Trophoblast cell (in vitro differentiated cells and primary cell): ENCODE measurements at regions not wholly inside any gene's neighbourhood (a gene's known extent, or its start where the extent isn't known, plus 50 kb on each side); places are given as distances from the start of the nearest gene placed in this dataset.

Experiments
- DNase-seq, 2 donors: peaks; one replicate each; pipeline ENCODE4 v3.0.0-alpha.2; 2016
- H2AFZ ChIP-seq: 2 replicates; pipeline ENCODE4 v1.6.1; 2013; ENCODE audit warnings: low read length, moderate library complexity, mild to moderate bottlenecking; ENCODE audit not compliant: insufficient read depth, poor library complexity
- H2AK5ac ChIP-seq: 2 replicates; pipeline ENCODE4 v1.6.1; 2013; ENCODE audit warnings: mild to moderate bottlenecking, low read length
- H2BK120ac ChIP-seq: 2 replicates; pipeline ENCODE4 v1.6.1; 2013; ENCODE audit warnings: low read length, mild to moderate bottlenecking, moderate library complexity; ENCODE audit not compliant: insufficient read depth, poor library complexity
- H2BK12ac ChIP-seq: 2 replicates; pipeline ENCODE4 v1.6.1; 2013; ENCODE audit warnings: mild to moderate bottlenecking, low read length, moderate library complexity
- H2BK5ac ChIP-seq: 2 replicates; pipeline ENCODE4 v1.6.1; 2013; ENCODE audit warnings: low read length, low read depth, moderate library complexity, mild to moderate bottlenecking; ENCODE audit not compliant: poor library complexity
- H3K14ac ChIP-seq: 2 replicates; pipeline ENCODE4 v1.6.1; 2013; ENCODE audit warnings: mild to moderate bottlenecking, low read length
- H3K18ac ChIP-seq: 2 replicates; pipeline ENCODE4 v1.6.1; 2013; ENCODE audit warnings: mild to moderate bottlenecking, low read length
- H3K23ac ChIP-seq: 2 replicates; pipeline ENCODE4 v1.6.1; 2013; ENCODE audit warnings: low read length
- H3K27ac ChIP-seq: 2 replicates; pipeline ENCODE4 v1.5.1; 2013; ENCODE audit warnings: low read depth, mild to moderate bottlenecking, inconsistent platforms, low read length, moderate library complexity
- H3K27me3 ChIP-seq: 2 replicates; pipeline ENCODE4 v1.6.1; 2013; ENCODE audit warnings: inconsistent platforms, mild to moderate bottlenecking, low read length, moderate library complexity; ENCODE audit not compliant: insufficient read depth
- H3K36me3 ChIP-seq, 2 experiments: 1 replicate in 1 of 2; 2 replicates in 1 of 2; pipeline ENCODE4 v1.6.1; 2013; ENCODE audit warnings: low read length in 2 of 2, mild to moderate bottlenecking in 2 of 2, moderate library complexity in 1 of 2; ENCODE audit not compliant: insufficient read depth in 2 of 2, control insufficient read depth in 1 of 2
- H3K4ac ChIP-seq: 2 replicates; pipeline ENCODE4 v1.6.1; 2013; ENCODE audit warnings: low read depth, mild to moderate bottlenecking, low read length, moderate library complexity
- H3K4me1 ChIP-seq, 2 experiments: 1 replicate in 1 of 2; 2 replicates in 1 of 2; pipeline ENCODE4 v1.6.1; 2013; ENCODE audit warnings: low read length in 2 of 2, mild to moderate bottlenecking in 2 of 2, moderate library complexity in 1 of 2; ENCODE audit not compliant: insufficient read depth in 2 of 2, control insufficient read depth in 1 of 2
- H3K4me2 ChIP-seq: 2 replicates; pipeline ENCODE4 v1.6.1; 2013; ENCODE audit warnings: inconsistent platforms, mild to moderate bottlenecking, low read length, moderate library complexity
- H3K4me3 ChIP-seq: 2 replicates; pipeline ENCODE4 v1.5.1; 2013; ENCODE audit warnings: mild to moderate bottlenecking, low read depth, low read length, inconsistent platforms
- H3K79me1 ChIP-seq: one replicate; pipeline ENCODE4 v1.6.1; 2013; ENCODE audit warnings: low read length
- H3K79me2 ChIP-seq: 2 replicates; pipeline ENCODE4 v1.6.1; 2013; ENCODE audit warnings: low read length, mild to moderate bottlenecking; ENCODE audit not compliant: control insufficient read depth, insufficient read depth, poor library complexity
- H3K9ac ChIP-seq: 2 replicates; pipeline ENCODE4 v1.6.1; 2013; ENCODE audit warnings: mild to moderate bottlenecking, low read length
- H3K9me3 ChIP-seq: 2 replicates; pipeline ENCODE4 v1.6.1; 2013; ENCODE audit warnings: low read depth, mild to moderate bottlenecking, control low read depth, inconsistent platforms, low read length; ENCODE audit not compliant: insufficient read depth
- H4K12ac ChIP-seq: 2 replicates; pipeline ENCODE4 v1.6.1; 2013; ENCODE audit warnings: low read depth, mild to moderate bottlenecking, low read length, moderate library complexity
- H4K8ac ChIP-seq: 2 replicates; pipeline ENCODE4 v1.6.1; 2013; ENCODE audit warnings: low read depth, mild to moderate bottlenecking, low read length, moderate library complexity
- H4K91ac ChIP-seq: one replicate; pipeline ENCODE4 v1.6.1; 2013; ENCODE audit warnings: low read depth, mild to moderate bottlenecking, low read length, moderate library complexity
- WGBS: extraction: QIAGEN DNeasy Blood & Tissue Kit; methylation state at CpG from one replicate; pipeline ENCODE4 v1.1.7; 2013; ENCODE audit warnings: missing lambda C conversion rate; ENCODE audit not compliant: insufficient read length, insufficient coverage; ENCODE audit errors: extremely low coverage; 5-methylcytosine and 5-hydroxymethylcytosine counted together

DNA sequence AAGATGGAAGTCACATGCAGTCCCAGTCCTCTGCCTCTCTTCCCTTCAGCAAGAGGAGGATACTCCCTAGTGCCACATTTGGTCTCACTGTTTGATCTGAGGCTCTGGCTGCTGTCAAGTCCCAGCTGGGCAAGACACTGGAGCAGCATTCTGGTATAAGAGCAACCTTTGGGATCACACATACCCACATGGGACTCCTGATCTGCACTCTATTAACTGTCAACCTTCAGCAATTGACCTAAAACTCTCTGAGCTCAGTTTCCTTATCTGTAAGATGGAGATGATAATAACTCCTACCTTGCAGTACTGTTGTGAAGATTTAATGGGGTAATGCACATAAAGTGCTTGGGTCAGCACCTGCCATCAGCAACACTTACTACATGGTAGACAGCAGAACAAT, 437.9 kb downstream of the PIK3R1 start:
- Histone ChIP-seq H3K23ac (no peak overlapping the region), H3K9me3 (no peaks in the 10 kb centered on the region), H3K4ac (no peak overlapping the region), H2BK120ac (no peak overlapping the region), H2AFZ (no peak overlapping the region), H3K9ac (no peak overlapping the region), H2BK5ac (no peak overlapping the region), H3K79me2 (no peaks in the 10 kb centered on the region), H3K14ac (no peak overlapping the region), H3K36me3 (no peaks in the 10 kb centered on the region), H2BK12ac (no peak overlapping the region), H3K27me3 (no peaks in the 10 kb centered on the region), H3K18ac (no peak overlapping the region), H3K4me2 (no peak overlapping the region), H3K4me1 (peaks cover 3 to 8% of the 10 kb centered on the region in 2 experiments), H3K27ac (no peak overlapping the region), H4K8ac (no peak overlapping the region), H4K12ac (no peak overlapping the region), H2AK5ac (no peak overlapping the region), H3K79me1 (peaks cover 1% of the 10 kb centered on the region), H4K91ac (no peak overlapping the region), H3K4me3 (no peak overlapping the region)
- no peak for DNase-seq

DNA sequence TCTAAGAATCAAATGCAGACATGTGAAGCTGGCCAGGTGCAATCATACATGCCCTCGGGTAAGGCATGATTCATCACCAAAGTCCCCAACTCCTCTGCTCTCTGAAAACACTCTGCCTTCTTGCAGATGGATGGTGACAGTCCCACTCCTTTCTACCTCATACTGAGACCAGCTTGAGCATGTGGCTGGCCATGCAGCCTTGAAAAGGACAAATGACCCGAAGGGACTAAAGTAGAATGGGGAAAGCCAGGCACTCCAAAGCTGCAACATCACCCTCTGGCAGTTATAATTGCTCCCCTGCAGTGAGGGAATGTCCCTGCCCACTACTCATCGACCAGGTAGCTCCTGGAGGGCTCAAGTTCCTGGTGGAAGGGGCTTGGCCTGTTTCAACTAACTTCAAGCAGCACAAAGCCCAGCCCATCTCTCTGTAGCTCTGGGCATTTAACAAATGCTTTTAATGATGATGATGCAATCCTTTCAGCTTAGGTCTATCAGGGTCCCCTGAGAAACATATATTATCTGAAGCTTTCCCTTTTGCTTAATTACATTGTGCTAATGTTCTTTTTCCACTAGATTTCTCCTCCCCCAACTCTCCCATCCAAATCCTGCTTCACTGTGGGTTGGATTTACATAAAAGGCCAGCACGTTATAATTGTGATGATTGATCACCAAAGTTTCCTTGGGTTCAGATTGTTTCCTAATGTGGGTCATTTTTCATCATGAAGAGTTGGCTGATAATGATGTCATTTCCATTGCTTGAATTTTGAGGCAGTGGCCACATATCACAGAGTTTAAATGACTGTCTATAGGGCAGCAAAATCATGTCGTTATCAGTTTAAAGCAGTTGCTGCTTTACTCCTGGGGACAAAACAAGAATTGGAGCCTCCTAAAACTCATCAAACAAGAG, 436.5 kb upstream of the SLC30A5 start:
- Histone ChIP-seq H3K18ac (no peak overlapping the region), H3K23ac (no peak overlapping the region)

DNA sequence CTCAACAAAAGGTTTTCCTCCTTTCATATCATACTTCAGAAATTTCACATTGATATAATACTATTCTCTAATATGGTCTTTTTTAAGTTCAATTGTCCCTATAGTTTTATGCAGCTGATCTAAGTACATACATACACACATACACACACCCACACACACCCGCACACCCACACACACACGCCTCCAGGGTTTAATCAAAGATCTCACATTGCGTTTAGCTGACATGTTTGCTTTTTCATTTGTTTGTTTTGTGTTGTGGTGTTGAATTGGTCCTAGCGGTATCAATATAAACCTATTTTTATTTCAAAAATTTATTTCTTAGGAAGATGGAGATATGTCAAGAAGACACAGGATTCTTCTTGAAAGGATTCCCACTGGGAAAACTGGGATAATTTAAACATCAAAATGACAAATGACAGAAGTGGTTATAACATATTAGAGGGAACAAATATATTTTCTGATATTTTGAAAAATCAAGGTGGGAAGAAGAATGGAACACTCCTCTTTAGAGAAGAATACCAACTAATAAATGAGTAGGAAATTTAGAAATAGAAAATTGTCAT, 434.9 kb upstream of the SLC30A5 start:
- Histone ChIP-seq H3K27me3 (no peaks in the 10 kb centered on the region), H3K4ac (no peak overlapping the region), H3K9ac (no peak overlapping the region), H3K79me2 (no peaks in the 10 kb centered on the region), H3K4me1 (peaks cover 3 to 8% of the 10 kb centered on the region in 2 experiments), H3K79me1 (peaks cover 1% of the 10 kb centered on the region), H3K14ac (no peak overlapping the region), H3K4me2 (no peak overlapping the region), H3K9me3 (no peaks in the 10 kb centered on the region), H2BK120ac (no peak overlapping the region), H4K91ac (no peak overlapping the region), H3K18ac (no peak overlapping the region), H4K8ac (no peak overlapping the region), H2BK12ac (no peak overlapping the region), H2AFZ (no peak overlapping the region), H4K12ac (no peak overlapping the region), H3K36me3 (no peaks in the 10 kb centered on the region), H2AK5ac (no peak overlapping the region), H3K4me3 (no peak overlapping the region), H2BK5ac (no peak overlapping the region), H3K27ac (no peak overlapping the region), H3K23ac (no peak overlapping the region)
- DNase-seq, result no peak
- no CpG with 5 or more reads among the region's 4 CpGs for WGBS

More for the DNA sequence above, 436.5 kb upstream of the SLC30A5 start:
- Histone ChIP-seq H3K4me3 (no peak overlapping the region), H3K27ac (peak overlapping the region; percentile 45), H2BK12ac (no peak overlapping the region), H3K4ac (no peak overlapping the region), H2AFZ (no peak overlapping the region), H4K8ac (no peak overlapping the region), H2BK5ac (no peak overlapping the region), H4K91ac (no peak overlapping the region), H3K9ac (no peak overlapping the region), H2BK120ac (no peak overlapping the region), H4K12ac (no peak overlapping the region), H3K4me1 (peaks cover 3 to 8% of the 10 kb centered on the region in 2 experiments), H3K9me3 (no peaks in the 10 kb centered on the region), H3K79me1 (peaks cover 1% of the 10 kb centered on the region), H3K79me2 (no peaks in the 10 kb centered on the region), H3K14ac (no peak overlapping the region), H3K27me3 (no peaks in the 10 kb centered on the region), H3K4me2 (no peak overlapping the region), H2AK5ac (no peak overlapping the region), H3K36me3 (no peaks in the 10 kb centered on the region)
- DNase-seq, result peak; percentile 35 to 66
- WGBS, result no CpG with 5 or more reads among the region's 5 CpGs

DNA sequence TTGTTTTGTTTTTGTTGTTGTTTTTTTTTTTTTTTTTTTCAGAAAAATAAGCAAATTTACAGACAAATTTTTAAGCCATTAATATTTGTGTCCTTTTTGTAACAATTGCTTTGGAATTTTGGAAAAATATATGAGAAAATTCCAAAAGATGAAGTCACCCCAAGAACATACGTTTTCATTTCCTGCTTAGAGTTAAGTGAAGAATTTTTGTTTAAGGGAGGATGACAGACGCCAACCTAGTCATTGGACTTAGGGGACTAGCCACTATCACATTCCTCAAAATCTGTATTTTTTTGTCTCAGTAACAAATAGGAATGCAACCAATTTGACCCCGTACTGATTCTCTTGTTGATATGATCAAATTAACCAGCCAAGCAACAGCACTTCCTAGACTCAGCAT, 433.9 kb upstream of the SLC30A5 start:
- Histone ChIP-seq H4K8ac (no peak overlapping the region), H3K4me2 (no peak overlapping the region), H3K9ac (no peak overlapping the region), H3K23ac (no peak overlapping the region), H3K14ac (no peak overlapping the region), H3K4me1 (peaks cover 3 to 8% of the 10 kb centered on the region in 2 experiments), H2BK12ac (no peak overlapping the region), H3K9me3 (no peaks in the 10 kb centered on the region), H4K12ac (no peak overlapping the region), H2BK120ac (no peak overlapping the region), H3K79me2 (no peaks in the 10 kb centered on the region), H3K27ac (no peak overlapping the region), H3K79me1 (peaks cover 1% of the 10 kb centered on the region), H3K4me3 (no peak overlapping the region), H2AFZ (no peak overlapping the region), H4K91ac (no peak overlapping the region), H3K36me3 (no peaks in the 10 kb centered on the region), H3K27me3 (no peaks in the 10 kb centered on the region), H3K4ac (no peak overlapping the region), H2AK5ac (no peak overlapping the region), H3K18ac (no peak overlapping the region), H2BK5ac (no peak overlapping the region)
- no CpG with 5 or more reads among the region's 3 CpGs for WGBS
- no peak for DNase-seq
